ENCODE measurements at regions not wholly inside any gene's neighbourhood (a gene's known extent, or its start where the extent isn't known, plus 50 kb on each side); places are given as distances from the start of the nearest gene placed in this dataset.

- TF ChIP-seq AFF4 (CRISPR knock-in tag; IDR thresholded peaks at IDR 0.05; ENCODE audit: borderline replicate concordance): no peak
- TF ChIP-seq TEAD4 (CRISPR knock-in tag; IDR thresholded peaks at IDR 0.05): no peak
- TF ChIP-seq, protein P1, sequence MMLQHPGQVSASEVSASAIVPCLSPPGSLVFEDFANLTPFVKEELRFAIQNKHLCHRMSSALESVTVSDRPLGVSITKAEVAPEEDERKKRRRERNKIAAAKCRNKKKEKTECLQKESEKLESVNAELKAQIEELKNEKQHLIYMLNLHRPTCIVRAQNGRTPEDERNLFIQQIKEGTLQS (CRISPR knock-in tag; conservative IDR thresholded peaks at IDR 0.05): no peak
- TF ChIP-seq NR2C2 (CRISPR knock-in tag; IDR thresholded peaks at IDR 0.05): no peak
- no peak for TF ChIP-seq CREM (CRISPR knock-in tag; IDR thresholded peaks at IDR 0.05)
- no peak for TF ChIP-seq STAT6 (CRISPR knock-in tag; conservative IDR thresholded peaks at IDR 0.05; ENCODE audit: low read depth)
- TF ChIP-seq NFATC4 (CRISPR knock-in tag; IDR thresholded peaks at IDR 0.05): no peak
- no peak for TF ChIP-seq GRHL2 (CRISPR knock-in tag; IDR thresholded peaks at IDR 0.05; ENCODE audit: insufficient replicate concordance, severe bottlenecking)
These were observed 297.0 kb upstream of the CLNK start (continued) for GRCh38 chr4:10981576-10981975.

DNA sequence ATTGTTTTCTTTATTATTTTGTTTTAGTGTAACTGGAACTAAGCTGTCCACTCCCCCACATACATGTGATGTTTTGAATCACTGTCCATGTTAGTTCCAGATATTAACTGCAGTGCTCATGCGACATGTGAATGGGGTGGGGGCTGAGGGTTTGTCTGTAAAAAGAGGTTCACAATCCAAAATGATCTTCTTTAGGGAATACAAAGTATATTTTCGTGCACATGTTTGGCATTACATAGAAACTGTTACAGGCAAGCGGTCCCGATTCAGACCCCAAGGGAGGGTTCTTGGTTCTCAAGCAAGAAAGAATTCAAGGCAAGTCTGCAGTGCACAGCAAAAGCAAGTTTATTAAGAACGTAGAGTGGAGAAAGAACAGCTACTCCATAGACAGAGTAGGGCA lies 296.5 kb upstream of the CLNK start:
- CTCF ChIA-PET: no interaction called here
- TF ChIP-seq, protein P2, sequence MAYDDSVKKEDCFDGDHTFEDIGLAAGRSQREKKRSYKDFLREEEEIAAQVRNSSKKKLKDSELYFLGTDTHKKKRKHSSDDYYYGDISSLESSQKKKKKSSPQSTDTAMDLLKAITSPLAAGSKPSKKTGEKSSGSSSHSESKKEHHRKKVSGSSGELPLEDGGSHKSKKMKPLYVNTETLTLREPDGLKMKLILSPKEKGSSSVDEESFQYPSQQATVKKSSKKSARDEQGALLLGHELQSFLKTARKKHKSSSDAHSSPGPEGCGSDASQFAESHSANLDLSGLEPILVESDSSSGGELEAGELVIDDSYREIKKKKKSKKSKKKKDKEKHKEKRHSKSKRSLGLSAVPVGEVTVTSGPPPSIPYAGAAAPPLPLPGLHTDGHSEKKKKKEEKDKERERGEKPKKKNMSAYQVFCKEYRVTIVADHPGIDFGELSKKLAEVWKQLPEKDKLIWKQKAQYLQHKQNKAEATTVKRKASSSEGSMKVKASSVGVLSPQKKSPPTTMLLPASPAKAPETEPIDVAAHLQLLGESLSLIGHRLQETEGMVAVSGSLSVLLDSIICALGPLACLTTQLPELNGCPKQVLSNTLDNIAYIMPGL (CRISPR knock-in tag; IDR thresholded peaks at IDR 0.05): no peak
- TF ChIP-seq GRHL2 (CRISPR knock-in tag; IDR thresholded peaks at IDR 0.05; ENCODE audit: insufficient replicate concordance, severe bottlenecking) (no peak), NFYB (CRISPR knock-in tag; conservative IDR thresholded peaks at IDR 0.05; ENCODE audit: low read depth) (no peak), ZBTB43 (CRISPR knock-in tag; IDR thresholded peaks at IDR 0.05) (no peak), CREM (CRISPR knock-in tag; IDR thresholded peaks at IDR 0.05) (no peak), CBFB (CRISPR knock-in tag; IDR thresholded peaks at IDR 0.05; ENCODE audit: low read depth) (no peak), SMAD3 (CRISPR knock-in tag; IDR thresholded peaks at IDR 0.05; ENCODE audit: borderline replicate concordance) (no peak), JUN (CRISPR knock-in tag; IDR thresholded peaks at IDR 0.05) (no peak), FOXP4 (CRISPR knock-in tag; IDR thresholded peaks at IDR 0.05) (no peak)
- TF ChIP-seq, protein P3, sequence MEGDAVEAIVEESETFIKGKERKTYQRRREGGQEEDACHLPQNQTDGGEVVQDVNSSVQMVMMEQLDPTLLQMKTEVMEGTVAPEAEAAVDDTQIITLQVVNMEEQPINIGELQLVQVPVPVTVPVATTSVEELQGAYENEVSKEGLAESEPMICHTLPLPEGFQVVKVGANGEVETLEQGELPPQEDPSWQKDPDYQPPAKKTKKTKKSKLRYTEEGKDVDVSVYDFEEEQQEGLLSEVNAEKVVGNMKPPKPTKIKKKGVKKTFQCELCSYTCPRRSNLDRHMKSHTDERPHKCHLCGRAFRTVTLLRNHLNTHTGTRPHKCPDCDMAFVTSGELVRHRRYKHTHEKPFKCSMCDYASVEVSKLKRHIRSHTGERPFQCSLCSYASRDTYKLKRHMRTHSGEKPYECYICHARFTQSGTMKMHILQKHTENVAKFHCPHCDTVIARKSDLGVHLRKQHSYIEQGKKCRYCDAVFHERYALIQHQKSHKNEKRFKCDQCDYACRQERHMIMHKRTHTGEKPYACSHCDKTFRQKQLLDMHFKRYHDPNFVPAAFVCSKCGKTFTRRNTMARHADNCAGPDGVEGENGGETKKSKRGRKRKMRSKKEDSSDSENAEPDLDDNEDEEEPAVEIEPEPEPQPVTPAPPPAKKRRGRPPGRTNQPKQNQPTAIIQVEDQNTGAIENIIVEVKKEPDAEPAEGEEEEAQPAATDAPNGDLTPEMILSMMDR (IDR thresholded peaks at IDR 0.05): no peak
- POLR2A ChIA-PET: no interaction called here
- Mint-ChIP-seq H3K4me1 (peaks cover 30% of the 10 kb centered on the region), H3K27ac (no peak overlapping the region), H3K27me3 (ENCODE audit: low read depth) (peaks cover 22% of the 10 kb centered on the region), H3K4me3 (no peak overlapping the region), H3K36me3 (peaks cover 60% of the 10 kb centered on the region), H3K9me3 (peaks cover 79% of the 10 kb centered on the region)
- no peak for DNase-seq (ENCODE audit: low spot score)
- ATAC-seq: no peak
